A549 (cell line): ENCODE measurements at regions not wholly inside any gene's neighbourhood (a gene's known extent, or its start where the extent isn't known, plus 50 kb on each side); places are given as distances from the start of the nearest gene placed in this dataset.

Experiments
- ATAC-seq, 2 experiments: fragments of 200-7000 bp in 1 of 2; fragments of >200 bp in 1 of 2; cut with Nextera tagmentation in 1 of 2; cut with Tn5 transposase in 1 of 2; 3 replicates each; pipeline versions ENCODE4 v1.8.0 to v1.9.1; 2018 to 2020; ENCODE audit warnings: mild to moderate bottlenecking in 1 of 2, moderate library complexity in 1 of 2
- CTCF ChIA-PET: fragments of 300-600 bp; sonication (Branson Sonifier 250); formaldehyde crosslinking; extraction: SDS; loops from one replicate; lab custom pipeline; 2021; ENCODE audit warnings: antibody characterized with exemption, inconsistent platforms; lab: Yijun Ruan, JAX
- POLR2A ChIA-PET: fragments of 350-600 bp; formaldehyde crosslinking; extraction: SDS; loops from one replicate; lab custom pipeline; 2021; ENCODE audit warnings: antibody characterized with exemption, inconsistent platforms; lab: Yijun Ruan, JAX
- DNase-seq, 2 experiments: peaks; one replicate each; pipeline versions ENCODE4 v3.0.0 to v3.0.0-alpha.2; 2011 to 2016; ENCODE audit warnings: low read depth in 1 of 2, low spot score in 1 of 2
- FAIRE-seq: peaks from 2 replicates; lab custom pipeline; 2011; peaks lifted over from hg19 to GRCh38; lab: Jason Lieb, UNC
- H3K27ac ChIP-seq, 2 experiments: fragments of >200 bp; sonication (Bioruptor Twin); formaldehyde crosslinking; 3 replicates each; pipeline ENCODE4 v1.5.1; 2016 to 2017
- H3K4me1 ChIP-seq: fragments of >200 bp; sonication (Bioruptor Twin); formaldehyde crosslinking; 3 replicates; pipeline ENCODE4 v1.6.1; 2016
- H3K4me2 ChIP-seq: fragments of >200 bp; sonication (Bioruptor Twin); formaldehyde crosslinking; 3 replicates; pipeline ENCODE4 v1.6.1; 2016
- H3K4me3 ChIP-seq: fragments of >200 bp; sonication (Bioruptor Twin); formaldehyde crosslinking; 3 replicates; pipeline ENCODE4 v1.5.1; 2016
- H3K9me3 ChIP-seq: fragments of >200 bp; sonication (Bioruptor Twin); formaldehyde crosslinking; 3 replicates; pipeline ENCODE4 v1.6.1; 2016
- ATOH8 ChIP-seq: fragments of 250-450 bp; sonication (Bioruptor Pico); IDR thresholded peaks from 2 replicates; pipeline ENCODE4 v1.5.0; 2020; ENCODE audit warnings: low read depth, mild to moderate bottlenecking, moderate library complexity
- BCL3 ChIP-seq: fragments of >200 bp; sonication (Bioruptor Twin); formaldehyde crosslinking; IDR thresholded peaks from 3 replicates; pipeline ENCODE4 v1.6.1; 2016
- CHD4 ChIP-seq: fragments of 200-600 bp; sonication (generic); IDR thresholded peaks from 2 replicates; pipeline ENCODE4 v1.6.1; 2016; ENCODE audit warnings: antibody characterized with exemption, mild to moderate bottlenecking, borderline replicate concordance
- E2F6 ChIP-seq: IDR thresholded peaks from 2 replicates; pipeline ENCODE4 v1.6.1; 2012; ENCODE audit warnings: low read depth, borderline replicate concordance
- EHF ChIP-seq: fragments of 250-450 bp; sonication (Bioruptor Pico); IDR thresholded peaks from 2 replicates; pipeline ENCODE4 v1.5.0; 2020; ENCODE audit warnings: mild to moderate bottlenecking
- EP300 ChIP-seq, 2 experiments: fragments of >200 bp; sonication (Bioruptor Twin); formaldehyde crosslinking; IDR thresholded peaks; 2 replicates in 1 of 2; 3 replicates in 1 of 2; pipeline ENCODE4 v1.6.1; 2016 to 2017
- ESRRA ChIP-seq: fragments of 150-350 bp; IDR thresholded peaks from 2 replicates; pipeline ENCODE4 v1.6.1; 2014; ENCODE audit warnings: mild to moderate bottlenecking, low read length, borderline replicate concordance
- FOSB ChIP-seq: fragments of 250-450 bp; sonication (Bioruptor Pico); IDR thresholded peaks from 2 replicates; pipeline ENCODE4 v1.5.0; 2020; ENCODE audit warnings: mild to moderate bottlenecking, moderate library complexity
- FOSL2 ChIP-seq, 2 experiments: fragments of 450-650 bp in 1 of 2; fragments of >200 bp in 1 of 2; sonication (Bioruptor Twin) in 1 of 2; formaldehyde crosslinking; IDR thresholded peaks; 2 replicates each; pipeline versions ENCODE4 v1.5.0 to v1.6.1; 2016 to 2020; ENCODE audit warnings: mild to moderate bottlenecking in 1 of 2, moderate library complexity in 1 of 2
- FOXS1 ChIP-seq: fragments of 250-450 bp; sonication (Bioruptor Pico); IDR thresholded peaks from 2 replicates; pipeline ENCODE4 v1.5.0; 2020; ENCODE audit warnings: mild to moderate bottlenecking, moderate library complexity
- HOXA7 ChIP-seq: fragments of 250-450 bp; sonication (Bioruptor Pico); IDR thresholded peaks from 2 replicates; pipeline ENCODE4 v1.5.0; 2020; ENCODE audit warnings: mild to moderate bottlenecking, moderate library complexity
- HOXB13 ChIP-seq: fragments of 250-450 bp; sonication (Bioruptor Pico); IDR thresholded peaks from 2 replicates; pipeline ENCODE4 v1.5.0; 2020; ENCODE audit warnings: low read depth, mild to moderate bottlenecking, moderate library complexity
- HOXB5 ChIP-seq: fragments of 250-450 bp; sonication (Bioruptor Pico); IDR thresholded peaks from 2 replicates; pipeline ENCODE4 v1.5.0; 2020; ENCODE audit warnings: mild to moderate bottlenecking, moderate library complexity
- PBX3 ChIP-seq: IDR thresholded peaks from 2 replicates; pipeline ENCODE4 v1.6.1; 2012
- POLR2AphosphoS2 ChIP-seq: conservative IDR thresholded peaks from 2 replicates; pipeline ENCODE4 v1.6.1; 2012; ENCODE audit warnings: low read length, improper control_type of control experiment, inconsistent platforms
- RARB ChIP-seq: fragments of 250-450 bp; sonication (Bioruptor Pico); IDR thresholded peaks from 2 replicates; pipeline ENCODE4 v1.8.0; 2021; ENCODE audit warnings: mild to moderate bottlenecking, moderate library complexity
- RCOR1 ChIP-seq: fragments of 150-350 bp; IDR thresholded peaks from 2 replicates; pipeline ENCODE4 v1.6.1; 2014; ENCODE audit warnings: antibody characterized with exemption, low read length, low read depth
- RNF2 ChIP-seq: fragments of 200-600 bp; sonication (generic); IDR thresholded peaks from 2 replicates; pipeline ENCODE4 v1.6.1; 2016; ENCODE audit warnings: low read depth, mild to moderate bottlenecking, antibody characterized with exemption, moderate library complexity, borderline replicate concordance
- SREBF2 ChIP-seq: fragments of 450-650 bp; IDR thresholded peaks from 2 replicates; pipeline ENCODE4 v1.6.1; 2014; ENCODE audit warnings: mild to moderate bottlenecking, moderate library complexity
- USF2 ChIP-seq: fragments of 450-650 bp; IDR thresholded peaks from 2 replicates; pipeline ENCODE4 v1.6.1; 2014; ENCODE audit warnings: antibody characterized with exemption
- ZFP36 ChIP-seq: fragments of 450-650 bp; IDR thresholded peaks from 2 replicates; pipeline ENCODE4 v1.6.1; 2014; ENCODE audit warnings: borderline replicate concordance; ENCODE audit not compliant: partially characterized antibody
- ZNF302 ChIP-seq: fragments of 250-450 bp; sonication (Bioruptor Pico); IDR thresholded peaks from 2 replicates; pipeline ENCODE4 v1.9.0; 2021; ENCODE audit warnings: inconsistent platforms, mild to moderate bottlenecking, moderate library complexity
- WGBS: methylation state at CpG from one replicate; pipeline ENCODE4 v1.1.6; 2017; ENCODE audit errors: missing lambda C conversion rate; 5-methylcytosine and 5-hydroxymethylcytosine counted together

- H3K4me2 ChIP-seq: no peak overlapping the region
- ChIA-PET POLR2A (no interaction called here), CTCF (interaction anchor here (0.5 kb wide), 1 partner anchor 238 kb away, joined by 3 read pairs; no protein-coding TSS in a partner anchor)
- H3K4me3 ChIP-seq: no peak overlapping the region
- no peak for DNase-seq
- ATAC-seq: no peak
- H3K27ac ChIP-seq: no peak overlapping the region
- FAIRE-seq: no peak
- H3K4me1 ChIP-seq: no peaks in the 10 kb centered on the region
- WGBS: 0% methylated on average over 1 of the region's 2 CpGs
- H3K9me3 ChIP-seq: no peaks in the 10 kb centered on the region
- TF ChIP-seq PBX3: no peak
- TF ChIP-seq, all 56 proteins: peak for 0
Observed at GRCh38 chr22:22155607-22156006, 89.0 kb upstream of the VPREB1 start.

- DNase-seq: no peak
- Histone ChIP-seq H3K4me1 (no peaks in the 10 kb centered on the region), H3K9me3 (no peaks in the 10 kb centered on the region), H3K4me3 (no peak overlapping the region), H3K4me2 (no peak overlapping the region), H3K27ac (no peak overlapping the region)
- WGBS: 0% methylated on average over 2 of the region's 2 CpGs
- ATAC-seq: no peak
- ChIA-PET POLR2A (no interaction called here), CTCF (interaction anchor here (0.5 kb wide), 1 partner anchor 238 kb away, joined by 3 read pairs; no protein-coding TSS in a partner anchor)
- no peak for FAIRE-seq
- TF ChIP-seq ESRRA (no peak), RCOR1 (no peak), HOXB13 (CRISPR knock-in tag) (no peak), HOXB5 (no peak), ZFP36 (no peak), BCL3 (no peak), EP300 (IDR thresholded peaks at IDR 0.05) (no peak), RNF2 (no peak), FOSB (CRISPR knock-in tag) (no peak)
Observed at GRCh38 chr22:22155146-22155545, 89.4 kb upstream of the VPREB1 start.

- H3K4me2 ChIP-seq: no peak overlapping the region
Observed at GRCh38 chr22:22154040-22154439, 90.5 kb upstream of the VPREB1 start.

More at GRCh38 chr22:22154040-22154439, 90.5 kb upstream of the VPREB1 start:
- POLR2A ChIA-PET: no interaction called here
- ATAC-seq: no peak
- Histone ChIP-seq H3K4me1 (no peaks in the 10 kb centered on the region), H3K27ac (no peak overlapping the region), H3K4me3 (no peak overlapping the region), H3K9me3 (no peaks in the 10 kb centered on the region)
- TF ChIP-seq CHD4 (no peak), ZNF302 (CRISPR knock-in tag) (no peak), EHF (no peak), FOSL2 (IDR thresholded peaks at IDR 0.05) (no peak), FOSL2 (CRISPR knock-in tag; IDR thresholded peaks at IDR 0.05) (no peak), ZFP36 (no peak), FOSB (CRISPR knock-in tag) (no peak), RARB (CRISPR knock-in tag) (no peak), E2F6 (no peak), RNF2 (no peak), RCOR1 (no peak), FOXS1 (no peak), HOXA7 (no peak), EP300 (IDR thresholded peaks at IDR 0.05) (no peak), ATOH8 (no peak), SREBF2 (no peak), USF2 (no peak), POLR2AphosphoS2 (no peak)
- no peak for FAIRE-seq
- CTCF ChIA-PET: no interaction called here
- DNase-seq: no peak
- no CpG with 5 or more reads among the region's 1 CpG for WGBS
